ENCODE measurements at regions not wholly inside any gene's neighbourhood (a gene's known extent, or its start where the extent isn't known, plus 50 kb on each side); places are given as distances from the start of the nearest gene placed in this dataset.

DNA sequence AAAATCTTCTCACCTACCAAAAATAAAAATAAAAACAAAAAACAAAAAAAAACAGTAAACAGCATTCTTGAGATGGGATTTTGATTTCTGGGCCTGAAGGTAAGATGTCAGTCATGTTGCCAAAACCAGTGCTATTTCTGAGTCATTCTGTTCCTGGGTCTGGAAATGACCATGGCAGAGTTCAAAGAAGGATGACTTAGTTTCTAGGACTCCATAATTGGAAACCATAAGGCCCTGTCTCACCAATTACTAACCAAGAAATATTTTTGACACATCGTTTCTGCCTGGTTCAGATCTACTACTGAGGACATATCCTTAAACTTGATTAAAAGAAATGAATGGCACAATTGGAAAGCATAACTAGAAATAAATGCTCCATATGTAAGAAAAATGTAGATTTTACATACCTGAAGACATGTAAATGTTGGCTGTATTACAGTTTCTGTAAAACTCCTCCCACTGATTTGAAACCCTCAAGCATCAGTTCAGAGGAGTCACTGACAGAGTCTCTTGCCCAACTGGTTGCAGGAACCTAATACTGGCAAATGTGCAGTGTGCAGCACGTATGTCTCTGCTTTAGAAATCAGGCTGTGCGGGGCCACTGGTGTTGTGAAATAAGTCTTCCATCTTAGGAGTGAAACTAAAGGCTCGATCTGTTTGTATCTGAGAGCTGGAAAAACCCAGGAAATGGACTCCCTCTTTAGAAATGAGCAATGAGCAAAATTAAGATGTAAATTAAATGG is 84.8 kb upstream of the EGR2 start:
- TF ChIP-seq, protein P1, sequence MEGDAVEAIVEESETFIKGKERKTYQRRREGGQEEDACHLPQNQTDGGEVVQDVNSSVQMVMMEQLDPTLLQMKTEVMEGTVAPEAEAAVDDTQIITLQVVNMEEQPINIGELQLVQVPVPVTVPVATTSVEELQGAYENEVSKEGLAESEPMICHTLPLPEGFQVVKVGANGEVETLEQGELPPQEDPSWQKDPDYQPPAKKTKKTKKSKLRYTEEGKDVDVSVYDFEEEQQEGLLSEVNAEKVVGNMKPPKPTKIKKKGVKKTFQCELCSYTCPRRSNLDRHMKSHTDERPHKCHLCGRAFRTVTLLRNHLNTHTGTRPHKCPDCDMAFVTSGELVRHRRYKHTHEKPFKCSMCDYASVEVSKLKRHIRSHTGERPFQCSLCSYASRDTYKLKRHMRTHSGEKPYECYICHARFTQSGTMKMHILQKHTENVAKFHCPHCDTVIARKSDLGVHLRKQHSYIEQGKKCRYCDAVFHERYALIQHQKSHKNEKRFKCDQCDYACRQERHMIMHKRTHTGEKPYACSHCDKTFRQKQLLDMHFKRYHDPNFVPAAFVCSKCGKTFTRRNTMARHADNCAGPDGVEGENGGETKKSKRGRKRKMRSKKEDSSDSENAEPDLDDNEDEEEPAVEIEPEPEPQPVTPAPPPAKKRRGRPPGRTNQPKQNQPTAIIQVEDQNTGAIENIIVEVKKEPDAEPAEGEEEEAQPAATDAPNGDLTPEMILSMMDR (conservative IDR thresholded peaks at IDR 0.05; ENCODE audit: low read depth, low read length), result no peak
- no peak for TF ChIP-seq POLR2A (IDR thresholded peaks at IDR 0.05; ENCODE audit: low read depth, low read length)
- no peak for TF ChIP-seq BHLHE40 (IDR thresholded peaks at IDR 0.05; ENCODE audit: low read depth, low read length)
- TF ChIP-seq RAD21 (IDR thresholded peaks at IDR 0.05; ENCODE audit: low read length), result no peak
- TF ChIP-seq CHD1 (IDR thresholded peaks at IDR 0.05; ENCODE audit: low read depth, low read length), result no peak

Data from IMR-90 (cell line).